OCI-LY7 (cell line): ENCODE measurements at regions not wholly inside any gene's neighbourhood (a gene's known extent, or its start where the extent isn't known, plus 50 kb on each side); places are given as distances from the start of the nearest gene placed in this dataset.

Experiments
- BruUV-seq: library from RNA; stranded (reverse); fragments of 400-500 nt; replicated peaks from 2 replicates; lab custom pipeline; 2021; lab: Mats Ljungman, UMichigan
- CTCF ChIA-PET: fragments of 300-600 bp; sonication (Branson Sonifier 250); formaldehyde crosslinking; loops from one replicate; lab custom pipeline; 2022; ENCODE audit warnings: antibody characterized with exemption; ENCODE audit not compliant: unreplicated experiment; lab: Charles Lee
- POLR2A ChIA-PET: fragments of 300-600 bp; sonication (Branson Sonifier 250); formaldehyde crosslinking; loops from one replicate; lab custom pipeline; 2022; ENCODE audit warnings: antibody characterized with exemption; lab: Charles Lee
- DNase-seq: peaks from one replicate; pipeline ENCODE4 v3.0.0-alpha.2; 2015; ENCODE audit warnings: low spot score
- H2AFZ ChIP-seq: fragments of 200-600 bp; sonication (generic), shearing (Covaris generic); 2 replicates; pipeline ENCODE4 v1.6.1; 2014; ENCODE audit warnings: mild to moderate bottlenecking, antibody characterized with exemption, low read length, moderate library complexity
- H3K27ac ChIP-seq: fragments of 200-600 bp; sonication (generic); 2 replicates; pipeline ENCODE4 v1.5.1; 2014; ENCODE audit warnings: mixed run types, low read depth, mild to moderate bottlenecking, moderate library complexity, low read length, inconsistent platforms; ENCODE audit not compliant: poor library complexity, severe bottlenecking
- H3K36me3 ChIP-seq: fragments of 200-600 bp; sonication (generic); 2 replicates; pipeline ENCODE4 v1.6.1; 2014; ENCODE audit warnings: mild to moderate bottlenecking, antibody characterized with exemption, low read length, moderate library complexity, mixed read lengths; ENCODE audit not compliant: insufficient read depth
- H3K4me1 ChIP-seq: fragments of 200-600 bp; sonication (generic); 2 replicates; pipeline ENCODE4 v1.5.1; 2014; ENCODE audit warnings: mild to moderate bottlenecking, low read length; ENCODE audit not compliant: insufficient read depth, poor library complexity, severe bottlenecking
- H3K4me2 ChIP-seq: fragments of 200-600 bp; sonication (generic); 2 replicates; pipeline ENCODE4 v1.6.1; 2014; ENCODE audit warnings: mild to moderate bottlenecking, low read length
- H3K4me3 ChIP-seq: fragments of 200-600 bp; sonication (generic); 2 replicates; pipeline ENCODE4 v1.5.1; 2014; ENCODE audit warnings: mild to moderate bottlenecking, low read depth, low read length; ENCODE audit not compliant: poor library complexity, severe bottlenecking
- H3K79me2 ChIP-seq: fragments of 200-600 bp; sonication (generic); 2 replicates; pipeline ENCODE4 v1.6.1; 2016; ENCODE audit warnings: low read depth, mild to moderate bottlenecking, low read length, moderate library complexity, mixed read lengths; ENCODE audit not compliant: insufficient read depth
- H3K9me2 ChIP-seq: fragments of 200-600 bp; sonication (generic); 2 replicates; pipeline ENCODE4 v1.6.1; 2016; ENCODE audit warnings: mild to moderate bottlenecking, low read length, mixed read lengths; ENCODE audit not compliant: insufficient read depth
- H3K9me3 ChIP-seq: fragments of 200-600 bp; sonication (generic); 2 replicates; pipeline ENCODE4 v1.6.1; 2014; ENCODE audit warnings: mild to moderate bottlenecking, mixed run types, low read length, mixed read lengths
- H4K20me1 ChIP-seq: fragments of 200-600 bp; sonication (generic); 2 replicates; pipeline ENCODE4 v1.6.1; 2014; ENCODE audit warnings: mild to moderate bottlenecking, antibody characterized with exemption, low read length, moderate library complexity, mixed read lengths; ENCODE audit not compliant: insufficient read depth
- CTCF ChIP-seq: fragments of 200-600 bp; sonication (generic); conservative IDR thresholded peaks from 2 replicates; pipeline ENCODE4 v1.5.1; 2014; ENCODE audit warnings: mild to moderate bottlenecking, antibody characterized with exemption, low read length, moderate library complexity, mixed read lengths
- EZH2phosphoT487 ChIP-seq: fragments of 200-600 bp; sonication (generic); IDR thresholded peaks from 2 replicates; pipeline ENCODE4 v1.6.1; 2018; ENCODE audit warnings: low read depth, borderline replicate concordance, mild to moderate bottlenecking, mixed run types, antibody characterized with exemption, low read length, moderate library complexity, mixed read lengths
- intact Hi-C: fragments of 100-400 bp; cut with micrococcal nuclease; formaldehyde crosslinking; loops from one replicate; pipeline ENCODE4 v1.10.0; 2022; ENCODE audit not compliant: unreplicated experiment

- CTCF ChIA-PET, result no interaction called here
- intact Hi-C loops, result no loop called here
- no peaks in the 10 kb centered on the region for H4K20me1 ChIP-seq
- no peak for TF ChIP-seq CTCF
- TF ChIP-seq EZH2phosphoT487, result no peak
- no peaks in the 10 kb centered on the region for H3K4me1 ChIP-seq
- no peaks in the 10 kb centered on the region for H3K36me3 ChIP-seq
- H3K27ac ChIP-seq, result no peak overlapping the region
- BruUV-seq, result no TSS peak
- POLR2A ChIA-PET, result no interaction called here
- no peak for DNase-seq
- H3K4me3 ChIP-seq, result no peak overlapping the region
- H3K9me3 ChIP-seq, result no peaks in the 10 kb centered on the region
- H3K4me2 ChIP-seq, result no peak overlapping the region
- H3K79me2 ChIP-seq, result no peaks in the 10 kb centered on the region
- no peak overlapping the region for H2AFZ ChIP-seq
- H3K9me2 ChIP-seq, result no peaks in the 10 kb centered on the region
Measured at GRCh38 chr7:68005992-68006391, 1009.4 kb downstream of the TYW1 start.

- DNase-seq, result no peak
- no peak for TF ChIP-seq CTCF
- TF ChIP-seq EZH2phosphoT487, result no peak
- Histone ChIP-seq H3K27ac (no peak overlapping the region), H2AFZ (no peak overlapping the region), H3K36me3 (no peaks in the 10 kb centered on the region), H3K9me3 (no peaks in the 10 kb centered on the region), H3K79me2 (no peaks in the 10 kb centered on the region), H3K4me2 (no peak overlapping the region), H4K20me1 (no peaks in the 10 kb centered on the region), H3K4me1 (no peaks in the 10 kb centered on the region), H3K9me2 (no peaks in the 10 kb centered on the region), H3K4me3 (no peak overlapping the region)
- POLR2A ChIA-PET, result no interaction called here
- intact Hi-C loops, result no loop called here
- CTCF ChIA-PET, result no interaction called here
- no TSS peak for BruUV-seq
Measured at GRCh38 chr7:68006619-68007018, 1010.0 kb downstream of the TYW1 start.

- Histone ChIP-seq H2AFZ (no peak overlapping the region), H3K36me3 (no peaks in the 10 kb centered on the region), H3K9me3 (no peaks in the 10 kb centered on the region), H3K4me3 (no peak overlapping the region), H3K79me2 (no peaks in the 10 kb centered on the region), H3K4me1 (no peaks in the 10 kb centered on the region), H3K9me2 (no peaks in the 10 kb centered on the region), H4K20me1 (no peaks in the 10 kb centered on the region), H3K4me2 (no peak overlapping the region), H3K27ac (no peak overlapping the region)
- ChIA-PET POLR2A (no interaction called here), CTCF (no interaction called here)
- BruUV-seq, result no TSS peak
- TF ChIP-seq EZH2phosphoT487 (no peak), CTCF (no peak)
- no peak for DNase-seq
- intact Hi-C loops, result no loop called here
Measured at GRCh38 chr7:68009716-68010115, 1013.1 kb downstream of the TYW1 start.
